IMR-90 (cell line): ENCODE measurements at regions not wholly inside any gene's neighbourhood (a gene's known extent, or its start where the extent isn't known, plus 50 kb on each side); places are given as distances from the start of the nearest gene placed in this dataset.
"Not testable (repeated sequence)": the region's sequence is repeated elsewhere in the genome, so short reads cannot be mapped to it uniquely, and the experiment has no call there.

Source experiments
- ATAC-seq: fragments of 200-7000 bp; cut with Tn5 transposase; 2 replicates; pipeline ENCODE4 v1.9.1; 2020; ENCODE audit warnings: low read depth, mild to moderate bottlenecking, moderate library complexity
- BruUV-seq: library from RNA; stranded (reverse); fragments of 400-500 nt; replicated peaks from 2 replicates; lab custom pipeline; 2021; lab: Mats Ljungman, UMichigan
- CTCF ChIA-PET: fragments of 300-600 bp; formaldehyde crosslinking; extraction: SDS; loops from one replicate; lab custom pipeline; 2021; ENCODE audit warnings: antibody characterized with exemption; lab: Yijun Ruan, JAX
- POLR2A ChIA-PET: fragments of 300-600 bp; sonication (Branson Sonifier 250); formaldehyde crosslinking; loops from one replicate; lab custom pipeline; 2022; ENCODE audit warnings: antibody characterized with exemption; ENCODE audit not compliant: unreplicated experiment; lab: Charles Lee
- DNase-seq: peaks from one replicate; pipeline ENCODE4 v3.0.0; 2013
- H2AFZ ChIP-seq: replicated peaks from 2 replicates; pipeline ENCODE3; 2013; ENCODE audit warnings: low read length, mild to moderate bottlenecking; ENCODE audit not compliant: poor library complexity
- H2AK5ac ChIP-seq: 2 replicates; pipeline ENCODE4 v1.6.1; 2013; ENCODE audit warnings: low read depth, low read length, inconsistent platforms
- H2AK9ac ChIP-seq: replicated peaks from 2 replicates; pipeline ENCODE3; 2013; ENCODE audit warnings: mild to moderate bottlenecking, low read depth, low read length, moderate library complexity; ENCODE audit not compliant: poor library complexity
- H2BK120ac ChIP-seq: 2 replicates; pipeline ENCODE4 v1.6.1; 2013; ENCODE audit warnings: low read depth, low read length, inconsistent platforms
- H2BK15ac ChIP-seq: 3 replicates; pipeline ENCODE4 v1.6.1; 2013; ENCODE audit warnings: low read depth, low read length, inconsistent platforms
- H2BK20ac ChIP-seq: 2 replicates; pipeline ENCODE4 v1.6.1; 2013; ENCODE audit warnings: low read depth, mild to moderate bottlenecking, inconsistent platforms, low read length, moderate library complexity
- H2BK5ac ChIP-seq: 2 replicates; pipeline ENCODE4 v1.6.1; 2013; ENCODE audit warnings: mild to moderate bottlenecking, low read depth, low read length, inconsistent platforms; ENCODE audit not compliant: poor library complexity, severe bottlenecking
- H3K14ac ChIP-seq: replicated peaks from 2 replicates; pipeline ENCODE4 v1.6.1; 2013; ENCODE audit warnings: low read depth, low read length, inconsistent platforms
- H3K18ac ChIP-seq: 2 replicates; pipeline ENCODE4 v1.6.1; 2013; ENCODE audit warnings: low read depth, low read length, control low read depth
- H3K23ac ChIP-seq: 2 replicates; pipeline ENCODE4 v1.6.1; 2013; ENCODE audit warnings: low read depth, low read length, inconsistent platforms
- H3K27ac ChIP-seq: 2 replicates; pipeline ENCODE4 v1.5.1; 2013; ENCODE audit warnings: mild to moderate bottlenecking, control low read depth, low read length; ENCODE audit not compliant: insufficient read depth
- H3K27me3 ChIP-seq: 2 replicates; pipeline ENCODE4 v1.6.1; 2013; ENCODE audit warnings: low read length; ENCODE audit not compliant: control insufficient read depth, insufficient read depth
- H3K36me3 ChIP-seq: 2 replicates; pipeline ENCODE4 v1.6.1; 2013; ENCODE audit warnings: low read length, mixed read lengths; ENCODE audit not compliant: control insufficient read depth, insufficient read depth
- H3K4ac ChIP-seq: 2 replicates; pipeline ENCODE4 v1.6.1; 2013; ENCODE audit warnings: low read depth, low read length, inconsistent platforms
- H3K4me1 ChIP-seq: 2 replicates; pipeline ENCODE4 v1.6.1; 2013; ENCODE audit warnings: low read length, mixed read lengths; ENCODE audit not compliant: control insufficient read depth, insufficient read depth
- H3K4me2 ChIP-seq: 2 replicates; pipeline ENCODE4 v1.6.1; 2013; ENCODE audit warnings: low read depth, mild to moderate bottlenecking, control low read depth, low read length, moderate library complexity
- H3K4me3 ChIP-seq: 2 replicates; pipeline ENCODE4 v1.5.1; 2013; ENCODE audit warnings: low read depth, mild to moderate bottlenecking, control low read depth, low read length, moderate library complexity; ENCODE audit not compliant: insufficient read depth
- H3K56ac ChIP-seq: 2 replicates; pipeline ENCODE4 v1.6.1; 2013; ENCODE audit warnings: low read length, inconsistent platforms; ENCODE audit not compliant: insufficient read depth; ENCODE audit errors: extremely low read depth
- H3K79me1 ChIP-seq, 2 experiments: 2 replicates each; pipeline ENCODE4 v1.6.1; 2013; ENCODE audit warnings: low read length in 2 of 2, inconsistent platforms in 1 of 2, low read depth in 1 of 2
- H3K9ac ChIP-seq: 2 replicates; pipeline ENCODE4 v1.6.1; 2013; ENCODE audit warnings: low read depth, low read length, control low read depth
- H3K9me1 ChIP-seq: 2 replicates; pipeline ENCODE4 v1.6.1; 2013; ENCODE audit warnings: low read length, inconsistent platforms; ENCODE audit not compliant: insufficient read depth
- H3K9me3 ChIP-seq: 2 replicates; pipeline ENCODE4 v1.6.1; 2013; ENCODE audit warnings: low read length; ENCODE audit not compliant: control insufficient read depth, insufficient read depth
- H4K20me1 ChIP-seq: 2 replicates; pipeline ENCODE4 v1.6.1; 2013; ENCODE audit warnings: low read length, inconsistent platforms; ENCODE audit not compliant: insufficient read depth
- H4K5ac ChIP-seq: 2 replicates; pipeline ENCODE4 v1.6.1; 2013; ENCODE audit warnings: mild to moderate bottlenecking, low read depth, low read length, control low read depth
- H4K8ac ChIP-seq, 2 experiments: 2 replicates each; pipeline ENCODE4 v1.6.1; 2013; ENCODE audit warnings: low read depth in 2 of 2, low read length in 2 of 2, control low read depth in 1 of 2, inconsistent platforms in 1 of 2
- H4K91ac ChIP-seq: 2 replicates; pipeline ENCODE4 v1.6.1; 2013; ENCODE audit warnings: low read depth, low read length, inconsistent platforms; ENCODE audit not compliant: insufficient read depth
- CEBPB ChIP-seq: IDR thresholded peaks from 2 replicates; pipeline ENCODE4 v1.6.1; 2012; ENCODE audit warnings: low read depth, low read length, improper control_type of control experiment
- CHD1 ChIP-seq: IDR thresholded peaks from 2 replicates; pipeline ENCODE4 v1.6.1; 2012; ENCODE audit warnings: low read depth, low read length, improper control_type of control experiment
- FOS ChIP-seq: fragments of 150-350 bp; IDR thresholded peaks from 2 replicates; pipeline ENCODE4 v1.6.1; 2016; ENCODE audit warnings: low read depth, low read length
- MAFK ChIP-seq: IDR thresholded peaks from 2 replicates; pipeline ENCODE4 v1.6.1; 2012; ENCODE audit warnings: low read depth, low read length, improper control_type of control experiment
- MAZ ChIP-seq: IDR thresholded peaks from 2 replicates; pipeline ENCODE4 v1.6.1; 2012; ENCODE audit warnings: low read depth, mild to moderate bottlenecking, low read length, improper control_type of control experiment, moderate library complexity, borderline replicate concordance
- MXI1 ChIP-seq: IDR thresholded peaks from 2 replicates; pipeline ENCODE4 v1.6.1; 2012; ENCODE audit warnings: low read depth, mild to moderate bottlenecking, low read length, moderate library complexity, borderline replicate concordance
- POLR2A ChIP-seq: IDR thresholded peaks from 2 replicates; pipeline ENCODE4 v1.6.1; 2012; ENCODE audit warnings: mild to moderate bottlenecking, low read depth, low read length
- RCOR1 ChIP-seq: IDR thresholded peaks from 2 replicates; pipeline ENCODE4 v1.6.1; 2012; ENCODE audit warnings: mild to moderate bottlenecking, low read length, improper control_type of control experiment; ENCODE audit not compliant: insufficient replicate concordance
- RFX5 ChIP-seq: IDR thresholded peaks from 2 replicates; pipeline ENCODE4 v1.8.0; 2012; ENCODE audit warnings: low read depth, mild to moderate bottlenecking, low read length, moderate library complexity
- SMC3 ChIP-seq: fragments of 150-350 bp; IDR thresholded peaks from 2 replicates; pipeline ENCODE4 v1.6.1; 2016; ENCODE audit warnings: low read depth, mild to moderate bottlenecking, antibody characterized with exemption, low read length, moderate library complexity
- WGBS, 2 experiments: methylation state at CpG; one replicate each; pipeline versions ENCODE4 v1.1.5 to v1.1.7; 2013; ENCODE audit warnings: missing lambda C conversion rate in 2 of 2; ENCODE audit not compliant: insufficient read length in 1 of 2; ENCODE audit errors: extremely low coverage in 2 of 2; 5-methylcytosine and 5-hydroxymethylcytosine counted together
- dilution Hi-C: fragments of 300-500 bp; cut with HindIII; formaldehyde crosslinking; loops from one replicate; pipeline ENCODE4 v1.14.3; 2018; ENCODE audit warnings: low sequenced_read_pairs; ENCODE audit not compliant: unreplicated experiment
- in situ Hi-C: fragments of 300-500 bp; cut with MboI; formaldehyde crosslinking; loops from 3 replicates; pipeline ENCODE4 v1.14.3; 2019; ENCODE audit warnings: low sequenced_read_pairs, inconsistent platforms, mixed read lengths
- intact Hi-C: fragments of 100-400 bp; cut with micrococcal nuclease; formaldehyde crosslinking; loops from 2 replicates; pipeline ENCODE4 v1.10.0; 2022

- Histone ChIP-seq H4K5ac (no peak overlapping the region), H2BK120ac (no peak overlapping the region), H3K9me3 (peaks cover 9% of the 10 kb centered on the region), H3K18ac (no peak overlapping the region), H3K9me1 (no peaks in the 10 kb centered on the region), H3K4me1 (no peaks in the 10 kb centered on the region), H3K14ac (no peak overlapping the region), H3K4me3 (no peak overlapping the region), H3K9ac (no peak overlapping the region), H3K56ac (no peak overlapping the region), H3K27me3 (no peaks in the 10 kb centered on the region), H4K8ac (no peak overlapping the region), H2AK5ac (no peak overlapping the region), H3K27ac (no peak overlapping the region), H3K79me1 (no peaks in the 10 kb centered on the region), H3K23ac (no peak overlapping the region), H4K20me1 (no peaks in the 10 kb centered on the region), H3K36me3 (no peaks in the 10 kb centered on the region), H2BK15ac (no peak overlapping the region), H2BK20ac (no peak overlapping the region), H2AK9ac (no peak overlapping the region), H2AFZ (no peak overlapping the region), H2BK5ac (no peak overlapping the region), H3K4me2 (no peak overlapping the region), H3K4ac (no peak overlapping the region), H4K91ac (no peak overlapping the region)
- intact Hi-C loops: no loop called here
- in situ Hi-C loops: no loop called here
- CTCF ChIA-PET: no interaction called here
- no peak for ATAC-seq
- no CpG with 5 or more reads among the region's 1 CpG for WGBS, 2 experiments
- POLR2A ChIA-PET: no interaction called here
- no TSS peak for BruUV-seq
- DNase-seq: no peak
- TF ChIP-seq RCOR1 (no peak), SMC3 (no peak), CEBPB (no peak), MAZ (no peak), POLR2A (no peak), RFX5 (no peak), MXI1 (no peak), MAFK (no peak), FOS (no peak), CHD1 (no peak)
- dilution Hi-C loops: no loop called here
These were observed 227.7 kb upstream of the SOX2 start for GRCh38 chr3:181484026-181484425.

GRCh38 chr3:181475146-181475545, 236.6 kb upstream of the SOX2 start:
- H3K23ac ChIP-seq, CTCF ChIA-PET, H4K5ac ChIP-seq, H4K91ac ChIP-seq, H3K36me3 ChIP-seq, H3K79me1 ChIP-seq, H2AK5ac ChIP-seq, H2BK120ac ChIP-seq, intact Hi-C loops, H3K4me3 ChIP-seq, dilution Hi-C loops, H2BK5ac ChIP-seq, H3K56ac ChIP-seq, H2BK15ac ChIP-seq, H4K8ac ChIP-seq, H3K18ac ChIP-seq, H3K27ac ChIP-seq, H3K4me1 ChIP-seq, H3K9ac ChIP-seq, H3K27me3 ChIP-seq, H2AK9ac ChIP-seq, H3K9me1 ChIP-seq, POLR2A ChIA-PET, H3K4ac ChIP-seq, H2AFZ ChIP-seq, BruUV-seq, H3K4me2 ChIP-seq, in situ Hi-C loops, ATAC-seq, H3K14ac ChIP-seq, DNase-seq, H2BK20ac ChIP-seq, H4K20me1 ChIP-seq: not testable (repeated sequence)
- no CpG with 5 or more reads among the region's 1 CpG for WGBS, 2 experiments
- H3K9me3 ChIP-seq: peaks cover 15% of the 10 kb centered on the region
